GM12878 (cell line): ENCODE measurements at regions not wholly inside any gene's neighbourhood (a gene's known extent, or its start where the extent isn't known, plus 50 kb on each side); places are given as distances from the start of the nearest gene placed in this dataset.

Experiments
- ATAC-seq: fragments of 200-7000 bp; cut with Tn5 transposase; 3 replicates; pipeline ENCODE4 v1.9.1; 2020; ENCODE audit warnings: mild to moderate bottlenecking, moderate library complexity
- BruUV-seq: library from RNA; stranded (reverse); fragments of 400-500 nt; replicated peaks from 2 replicates; lab custom pipeline; 2021; lab: Mats Ljungman, UMichigan
- CTCF ChIA-PET: fragments of 300-600 bp; sonication (Branson Sonifier 250); formaldehyde crosslinking; extraction: SDS; loops from one replicate; lab custom pipeline; 2021; ENCODE audit warnings: inconsistent platforms; lab: Yijun Ruan, JAX
- POLR2A ChIA-PET: fragments of 350-600 bp; formaldehyde crosslinking; extraction: SDS; loops from one replicate; lab custom pipeline; 2021; ENCODE audit warnings: inconsistent platforms; lab: Charles Lee
- RAD21 ChIA-PET: fragments of 300-600 bp; sonication (Branson Sonifier 250); formaldehyde crosslinking; loops from one replicate; lab custom pipeline; 2023; ENCODE audit warnings: antibody characterized with exemption; ENCODE audit not compliant: unreplicated experiment; lab: Charles Lee
- SMC1A ChIA-PET: fragments of 300-600 bp; sonication (Branson Sonifier 250); formaldehyde crosslinking; loops from one replicate; lab custom pipeline; 2023; ENCODE audit not compliant: unreplicated experiment, uncharacterized antibody; lab: Charles Lee
- DNase-seq: peaks from one replicate; pipeline ENCODE4 v3.0.0-alpha.2; 2011; ENCODE audit warnings: low read depth, low spot score
- FAIRE-seq: peaks from 3 replicates; lab custom pipeline; 2011; peaks lifted over from hg19 to GRCh38; lab: Jason Lieb, UNC
- H2AFZ ChIP-seq: 2 replicates; pipeline ENCODE4 v1.6.0; 2011; ENCODE audit warnings: low read depth, low read length, control low read depth; ENCODE audit not compliant: control insufficient read depth
- H3K27ac ChIP-seq: 2 replicates; pipeline ENCODE4 v1.5.1; 2011; ENCODE audit warnings: control low read depth; ENCODE audit not compliant: control insufficient read depth, insufficient read depth
- H3K27me3 ChIP-seq, 2 experiments: replicated peaks in 1 of 2; 2 replicates each; pipeline versions ENCODE4 v1.6.0 to v1.6.1; 2011; ENCODE audit warnings: low read length in 1 of 2; ENCODE audit not compliant: control insufficient read depth in 2 of 2, insufficient read depth in 2 of 2
- H3K36me3 ChIP-seq, 2 experiments: 2 replicates each; pipeline ENCODE4 v1.5.1; 2011; ENCODE audit warnings: low read length in 1 of 2; ENCODE audit not compliant: control insufficient read depth in 2 of 2, insufficient read depth in 2 of 2
- H3K4me1 ChIP-seq: 2 replicates; pipeline ENCODE4 v1.6.1; 2011; ENCODE audit warnings: mild to moderate bottlenecking, low read length, moderate library complexity, mixed read lengths; ENCODE audit not compliant: control insufficient read depth, insufficient read depth
- H3K4me2 ChIP-seq: 2 replicates; pipeline ENCODE4 v1.6.0; 2011; ENCODE audit warnings: control low read depth; ENCODE audit not compliant: control insufficient read depth, insufficient read depth
- H3K4me3 ChIP-seq: fragments of 200-600 bp; sonication (generic); 2 replicates; pipeline ENCODE4 v1.5.1; 2016
- H3K79me2 ChIP-seq: 2 replicates; pipeline ENCODE4 v1.6.0; 2011; ENCODE audit warnings: low read length; ENCODE audit not compliant: control insufficient read depth, insufficient read depth
- H3K9ac ChIP-seq: 2 replicates; pipeline ENCODE4 v1.8.0; 2011; ENCODE audit warnings: low read length, control low read depth, mixed read lengths; ENCODE audit not compliant: control insufficient read depth, insufficient read depth
- H3K9me3 ChIP-seq: replicated peaks from 3 replicates; pipeline ENCODE4 v1.5.1; 2011; ENCODE audit warnings: mild to moderate bottlenecking, low read length; ENCODE audit not compliant: control insufficient read depth, insufficient read depth
- H4K20me1 ChIP-seq: 2 replicates; pipeline ENCODE4 v1.6.0; 2011; ENCODE audit not compliant: control insufficient read depth, insufficient read depth
- ATF7 ChIP-seq: fragments of 450-650 bp; IDR thresholded peaks from 2 replicates; pipeline ENCODE4 v1.6.1; 2016; ENCODE audit warnings: low read depth, mild to moderate bottlenecking
- ETV6 ChIP-seq, 2 experiments: fragments of 450-650 bp in 1 of 2; IDR thresholded peaks in 1 of 2; conservative IDR thresholded peaks in 1 of 2; 2 replicates each; pipeline ENCODE4 v1.6.1; 2014; ENCODE audit warnings: antibody characterized with exemption in 1 of 2, borderline replicate concordance in 1 of 2, low read depth in 1 of 2, mild to moderate bottlenecking in 1 of 2, moderate library complexity in 1 of 2
- PAX8 ChIP-seq: fragments of 450-650 bp; IDR thresholded peaks from 2 replicates; pipeline ENCODE4 v1.6.1; 2017; ENCODE audit warnings: mild to moderate bottlenecking, moderate library complexity
- POLR2A ChIP-seq: IDR thresholded peaks from 2 replicates; pipeline ENCODE4 v1.6.1; 2011; ENCODE audit warnings: low read depth, mild to moderate bottlenecking, low read length
- RUNX3 ChIP-seq: IDR thresholded peaks from 2 replicates; pipeline ENCODE4 v1.6.1; 2012; ENCODE audit warnings: low read length, inconsistent platforms
- ZBTB40 ChIP-seq: fragments of 450-650 bp; IDR thresholded peaks from 2 replicates; pipeline ENCODE4 v1.6.1; 2016; ENCODE audit warnings: mild to moderate bottlenecking, moderate library complexity, borderline replicate concordance
- WGBS: methylation state at CpG from one replicate; pipeline ENCODE4 v1.1.6; 2016; ENCODE audit warnings: low lambda C conversion rate; ENCODE audit not compliant: insufficient replicate concordance, insufficient coverage; ENCODE audit errors: missing lambda C conversion rate; 5-methylcytosine and 5-hydroxymethylcytosine counted together
- in situ Hi-C: fragments of 300-500 bp; cut with MboI; formaldehyde crosslinking; loops from 9 replicates; pipeline ENCODE4 v1.14.3; 2018; ENCODE audit warnings: mixed read lengths
- intact Hi-C: fragments of 100-400 bp; cut with micrococcal nuclease; formaldehyde crosslinking; loops from one replicate; pipeline ENCODE4 v1.14.2; 2022; ENCODE audit not compliant: unreplicated experiment
- TF ChIP-seq, protein P1 (sequence below): IDR thresholded peaks from 2 replicates; pipeline ENCODE4 v1.6.1; 2012; ENCODE audit warnings: mild to moderate bottlenecking, low read depth, low read length
- TF ChIP-seq, protein P2 (sequence below), 3 experiments: IDR thresholded peaks in 2 of 3; conservative IDR thresholded peaks in 1 of 3; 2 replicates each; pipeline ENCODE4 v1.5.1; 2011; ENCODE audit warnings: low read depth in 3 of 3, low read length in 3 of 3, mild to moderate bottlenecking in 3 of 3, control low read depth in 2 of 3, moderate library complexity in 2 of 3, inconsistent platforms in 1 of 3, mixed read lengths in 1 of 3; ENCODE audit not compliant: control insufficient read depth in 2 of 3, insufficient read depth in 1 of 3; ENCODE audit errors: extremely low read depth in 1 of 3
- TF ChIP-seq, protein P3 (sequence below): IDR thresholded peaks from 2 replicates; pipeline ENCODE4 v1.6.1; 2012; ENCODE audit warnings: low read depth, low read length, improper control_type of control experiment

DNA sequence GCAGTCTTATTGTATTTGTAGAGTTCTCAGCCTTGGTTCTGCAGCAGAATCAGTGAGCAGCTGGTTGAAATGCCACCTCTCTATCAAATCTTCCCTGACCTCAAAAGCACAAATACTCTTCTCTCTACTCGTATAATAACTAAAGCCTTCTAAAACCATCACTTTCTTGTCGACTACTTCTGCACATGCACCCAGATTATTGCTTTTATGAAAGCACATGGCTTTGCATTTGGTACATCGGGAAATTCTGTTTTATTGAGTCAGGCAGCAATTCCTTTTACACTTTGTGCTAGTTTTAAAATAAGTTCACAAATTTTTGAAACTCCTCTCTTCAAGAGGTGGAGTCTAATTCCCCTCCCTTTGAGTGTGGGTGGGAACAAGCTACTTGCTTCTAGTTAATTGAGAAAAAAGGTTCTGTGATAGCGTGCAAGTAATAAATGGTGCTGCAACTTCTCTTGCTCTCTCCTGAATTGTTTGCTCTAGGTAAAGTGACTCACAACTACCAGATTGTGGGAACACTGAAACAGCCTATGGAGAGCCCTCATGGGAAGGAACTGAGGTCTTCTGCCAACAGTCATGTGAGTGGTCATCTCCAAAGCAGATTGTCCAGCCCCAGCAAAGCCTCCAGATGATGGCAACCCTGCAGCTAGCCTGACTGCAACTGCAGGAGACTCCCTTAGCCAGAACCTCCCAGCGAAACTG is 66.0 kb upstream of the TAF1L start (continued):
- TF ChIP-seq, protein P1, sequence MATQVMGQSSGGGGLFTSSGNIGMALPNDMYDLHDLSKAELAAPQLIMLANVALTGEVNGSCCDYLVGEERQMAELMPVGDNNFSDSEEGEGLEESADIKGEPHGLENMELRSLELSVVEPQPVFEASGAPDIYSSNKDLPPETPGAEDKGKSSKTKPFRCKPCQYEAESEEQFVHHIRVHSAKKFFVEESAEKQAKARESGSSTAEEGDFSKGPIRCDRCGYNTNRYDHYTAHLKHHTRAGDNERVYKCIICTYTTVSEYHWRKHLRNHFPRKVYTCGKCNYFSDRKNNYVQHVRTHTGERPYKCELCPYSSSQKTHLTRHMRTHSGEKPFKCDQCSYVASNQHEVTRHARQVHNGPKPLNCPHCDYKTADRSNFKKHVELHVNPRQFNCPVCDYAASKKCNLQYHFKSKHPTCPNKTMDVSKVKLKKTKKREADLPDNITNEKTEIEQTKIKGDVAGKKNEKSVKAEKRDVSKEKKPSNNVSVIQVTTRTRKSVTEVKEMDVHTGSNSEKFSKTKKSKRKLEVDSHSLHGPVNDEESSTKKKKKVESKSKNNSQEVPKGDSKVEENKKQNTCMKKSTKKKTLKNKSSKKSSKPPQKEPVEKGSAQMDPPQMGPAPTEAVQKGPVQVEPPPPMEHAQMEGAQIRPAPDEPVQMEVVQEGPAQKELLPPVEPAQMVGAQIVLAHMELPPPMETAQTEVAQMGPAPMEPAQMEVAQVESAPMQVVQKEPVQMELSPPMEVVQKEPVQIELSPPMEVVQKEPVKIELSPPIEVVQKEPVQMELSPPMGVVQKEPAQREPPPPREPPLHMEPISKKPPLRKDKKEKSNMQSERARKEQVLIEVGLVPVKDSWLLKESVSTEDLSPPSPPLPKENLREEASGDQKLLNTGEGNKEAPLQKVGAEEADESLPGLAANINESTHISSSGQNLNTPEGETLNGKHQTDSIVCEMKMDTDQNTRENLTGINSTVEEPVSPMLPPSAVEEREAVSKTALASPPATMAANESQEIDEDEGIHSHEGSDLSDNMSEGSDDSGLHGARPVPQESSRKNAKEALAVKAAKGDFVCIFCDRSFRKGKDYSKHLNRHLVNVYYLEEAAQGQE: no peak
- no peak for TF ChIP-seq POLR2A
- TF ChIP-seq ATF7: no peak

DNA sequence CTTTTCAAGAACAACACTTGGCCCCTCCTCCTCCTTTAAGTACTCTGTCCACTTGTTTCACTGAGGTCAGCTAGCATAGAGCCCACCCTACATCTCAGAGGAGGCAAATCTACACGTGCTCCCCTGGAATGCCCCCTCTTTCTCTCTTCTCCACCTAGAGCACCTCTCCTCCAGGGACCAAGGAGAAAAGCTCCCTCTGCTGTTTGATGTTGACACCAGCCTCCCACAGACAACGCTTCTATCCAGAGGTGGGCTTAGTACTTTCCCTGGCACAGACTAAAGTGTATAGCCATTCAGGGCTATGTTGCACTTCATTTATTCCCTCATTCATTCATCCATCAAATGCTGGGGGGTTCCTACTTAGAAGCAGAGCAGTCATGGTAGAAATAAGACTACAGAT is 68.2 kb upstream of the TAF1L start:
- no peak for FAIRE-seq
- Histone ChIP-seq H3K4me1 (no peaks in the 10 kb centered on the region), H3K79me2 (no peaks in the 10 kb centered on the region), H3K27ac (no peak overlapping the region), H3K9ac (no peak overlapping the region), H3K9me3 (no peaks in the 10 kb centered on the region), H3K36me3 (no peaks in the 10 kb centered on the region), H3K27me3 (no peaks in the 10 kb centered on the region; a peak in 1 of 4 replicates), H3K4me3 (no peak overlapping the region), H3K4me2 (no peak overlapping the region), H2AFZ (no peak overlapping the region), H4K20me1 (no peaks in the 10 kb centered on the region)
- RAD21 ChIA-PET: no interaction called here
- in situ Hi-C loops (no loop called here), intact Hi-C loops (loop anchor here (5.0 kb wide), 1 partner anchor 116 kb away; no protein-coding TSS in a partner anchor)
- SMC1A ChIA-PET: interaction anchor here (1.3 kb wide), 1 partner anchor 114 kb away, joined by 5 read pairs; no protein-coding TSS in a partner anchor
- POLR2A ChIA-PET: no interaction called here
- WGBS: 0% methylated on average over 2 of the region's 2 CpGs
- peak; percentile 31; the same call in 1 of the 3 replicates for ATAC-seq
- DNase-seq: no peak
- CTCF ChIA-PET: interaction anchor here (0.8 kb wide), 1 partner anchor 270 kb away, joined by 3 read pairs; no protein-coding TSS in a partner anchor
- no TSS peak for BruUV-seq
- TF ChIP-seq, protein P2, sequence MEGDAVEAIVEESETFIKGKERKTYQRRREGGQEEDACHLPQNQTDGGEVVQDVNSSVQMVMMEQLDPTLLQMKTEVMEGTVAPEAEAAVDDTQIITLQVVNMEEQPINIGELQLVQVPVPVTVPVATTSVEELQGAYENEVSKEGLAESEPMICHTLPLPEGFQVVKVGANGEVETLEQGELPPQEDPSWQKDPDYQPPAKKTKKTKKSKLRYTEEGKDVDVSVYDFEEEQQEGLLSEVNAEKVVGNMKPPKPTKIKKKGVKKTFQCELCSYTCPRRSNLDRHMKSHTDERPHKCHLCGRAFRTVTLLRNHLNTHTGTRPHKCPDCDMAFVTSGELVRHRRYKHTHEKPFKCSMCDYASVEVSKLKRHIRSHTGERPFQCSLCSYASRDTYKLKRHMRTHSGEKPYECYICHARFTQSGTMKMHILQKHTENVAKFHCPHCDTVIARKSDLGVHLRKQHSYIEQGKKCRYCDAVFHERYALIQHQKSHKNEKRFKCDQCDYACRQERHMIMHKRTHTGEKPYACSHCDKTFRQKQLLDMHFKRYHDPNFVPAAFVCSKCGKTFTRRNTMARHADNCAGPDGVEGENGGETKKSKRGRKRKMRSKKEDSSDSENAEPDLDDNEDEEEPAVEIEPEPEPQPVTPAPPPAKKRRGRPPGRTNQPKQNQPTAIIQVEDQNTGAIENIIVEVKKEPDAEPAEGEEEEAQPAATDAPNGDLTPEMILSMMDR (IDR thresholded peaks at IDR 0.05 in 2 of 3, conservative IDR thresholded peaks at IDR 0.05 in 1 of 3; ENCODE audit: control insufficient read depth in 2 of 3, extremely low read depth in 1 of 3, insufficient read depth in 1 of 3, low read depth in 3 of 3, low read length in 3 of 3): peak in 2 of 3 experiments; percentile 14 to 24; a peak in 2 of 6 replicates
- TF ChIP-seq ZBTB40 (no peak), RUNX3 (no peak), PAX8 (no peak), ETV6 (conservative IDR thresholded peaks at IDR 0.05 in 1 of 2, IDR thresholded peaks at IDR 0.05 in 1 of 2; ENCODE audit: borderline replicate concordance in 1 of 2, low read depth in 1 of 2) (no peak)
- TF ChIP-seq, protein P3, sequence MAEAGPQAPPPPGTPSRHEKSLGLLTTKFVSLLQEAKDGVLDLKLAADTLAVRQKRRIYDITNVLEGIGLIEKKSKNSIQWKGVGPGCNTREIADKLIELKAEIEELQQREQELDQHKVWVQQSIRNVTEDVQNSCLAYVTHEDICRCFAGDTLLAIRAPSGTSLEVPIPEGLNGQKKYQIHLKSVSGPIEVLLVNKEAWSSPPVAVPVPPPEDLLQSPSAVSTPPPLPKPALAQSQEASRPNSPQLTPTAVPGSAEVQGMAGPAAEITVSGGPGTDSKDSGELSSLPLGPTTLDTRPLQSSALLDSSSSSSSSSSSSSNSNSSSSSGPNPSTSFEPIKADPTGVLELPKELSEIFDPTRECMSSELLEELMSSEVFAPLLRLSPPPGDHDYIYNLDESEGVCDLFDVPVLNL: no peak
